Liver (tissue), 8 donors: ENCODE measurements at regions not wholly inside any gene's neighbourhood (a gene's known extent, or its start where the extent isn't known, plus 50 kb on each side); places are given as distances from the start of the nearest gene placed in this dataset.

ENCODE experiments used
- DNase-seq: peaks from one replicate; pipeline ENCODE4 v3.0.0-alpha.2; 2017; ENCODE audit warnings: low spot score
- H3K27ac ChIP-seq, 2 donors: one replicate each; pipeline ENCODE4 v1.7.0; 2013; ENCODE audit warnings: inconsistent platforms in 2 of 2, low read length in 2 of 2, control low read depth in 1 of 2, low read depth in 1 of 2, mild to moderate bottlenecking in 1 of 2
- H3K27me3 ChIP-seq, 4 donors: one replicate each; pipeline versions ENCODE4 v1.6.1 to v1.7.0; 2013; ENCODE audit warnings: low read length in 3 of 4, inconsistent platforms in 1 of 4, mild to moderate bottlenecking in 1 of 4, moderate library complexity in 1 of 4; ENCODE audit not compliant: control insufficient read depth in 4 of 4, insufficient read depth in 4 of 4
- H3K36me3 ChIP-seq, 4 donors: one replicate each; pipeline versions ENCODE4 v1.6.1 to v1.7.0; 2013; ENCODE audit warnings: low read length in 3 of 4, mild to moderate bottlenecking in 3 of 4, low read depth in 1 of 4, moderate library complexity in 1 of 4; ENCODE audit not compliant: control insufficient read depth in 4 of 4, insufficient read depth in 3 of 4
- H3K4me1 ChIP-seq, 4 donors: one replicate each; pipeline versions ENCODE4 v1.6.1 to v1.7.0; 2013; ENCODE audit warnings: low read length in 3 of 4, mild to moderate bottlenecking in 3 of 4, moderate library complexity in 1 of 4; ENCODE audit not compliant: control insufficient read depth in 4 of 4, insufficient read depth in 4 of 4
- H3K4me3 ChIP-seq, 3 donors: one replicate each; pipeline versions ENCODE4 v1.6.1 to v1.7.0; 2013; ENCODE audit warnings: low read length in 3 of 3, control low read depth in 1 of 3, low read depth in 1 of 3, mild to moderate bottlenecking in 1 of 3
- H3K9ac ChIP-seq, 2 donors: one replicate each; pipeline ENCODE4 v1.7.0; 2013; ENCODE audit warnings: low read length in 2 of 2, mild to moderate bottlenecking in 2 of 2, moderate library complexity in 2 of 2, control low read depth in 1 of 2, low read depth in 1 of 2
- H3K9me3 ChIP-seq, 4 donors: one replicate each; pipeline versions ENCODE4 v1.6.1 to v1.7.0; 2013; ENCODE audit warnings: low read length in 3 of 4; ENCODE audit not compliant: control insufficient read depth in 4 of 4
- EGR1 ChIP-seq, 2 donors: IDR thresholded peaks; 2 replicates each; pipeline ENCODE4 v1.6.1; 2016 to 2018; ENCODE audit warnings: antibody characterized with exemption in 2 of 2, low read depth in 2 of 2
- FOXA1 ChIP-seq: IDR thresholded peaks from 2 replicates; pipeline ENCODE4 v1.6.1; 2016; ENCODE audit warnings: antibody characterized with exemption
- FOXA2 ChIP-seq: IDR thresholded peaks from 2 replicates; pipeline ENCODE4 v1.6.1; 2016; ENCODE audit warnings: antibody characterized with exemption
- GABPA ChIP-seq, 2 donors: IDR thresholded peaks in 1 of 2; conservative IDR thresholded peaks in 1 of 2; 2 replicates each; pipeline ENCODE4 v1.6.1; 2016; ENCODE audit warnings: antibody characterized with exemption in 2 of 2, mild to moderate bottlenecking in 1 of 2, moderate library complexity in 1 of 2
- HNF4A ChIP-seq, 2 donors: conservative IDR thresholded peaks; 2 replicates each; pipeline ENCODE4 v1.6.1; 2016; ENCODE audit warnings: antibody characterized with exemption in 2 of 2, mild to moderate bottlenecking in 2 of 2
- MAX ChIP-seq: IDR thresholded peaks from 2 replicates; pipeline ENCODE4 v1.6.1; 2016; ENCODE audit warnings: antibody characterized with exemption
- NR2F2 ChIP-seq: IDR thresholded peaks from 2 replicates; pipeline ENCODE4 v1.6.1; 2016; ENCODE audit warnings: antibody characterized with exemption
- RAD21 ChIP-seq, 2 donors: IDR thresholded peaks; 2 replicates each; pipeline ENCODE4 v1.6.1; 2016; ENCODE audit warnings: antibody characterized with exemption in 2 of 2, mild to moderate bottlenecking in 2 of 2
- REST ChIP-seq: IDR thresholded peaks from 2 replicates; pipeline ENCODE4 v1.6.1; 2016; ENCODE audit warnings: antibody characterized with exemption, mild to moderate bottlenecking
- RXRA ChIP-seq, 2 donors: IDR thresholded peaks; 2 replicates each; pipeline ENCODE4 v1.6.1; 2017 to 2018; ENCODE audit warnings: antibody characterized with exemption in 2 of 2, mild to moderate bottlenecking in 1 of 2
- SP1 ChIP-seq: IDR thresholded peaks from 2 replicates; pipeline ENCODE4 v1.6.1; 2018; ENCODE audit warnings: antibody characterized with exemption, mild to moderate bottlenecking
- WGBS: extraction: QIAGEN DNeasy Blood & Tissue Kit; methylation state at CpG from one replicate; pipeline ENCODE4 v1.1.7; 2013; 5-methylcytosine and 5-hydroxymethylcytosine counted together
- TF ChIP-seq, protein P1 (sequence below): IDR thresholded peaks from 2 replicates; pipeline ENCODE4 v1.6.1; 2016; ENCODE audit warnings: antibody characterized with exemption
- TF ChIP-seq, protein P2 (sequence below): IDR thresholded peaks from 2 replicates; pipeline ENCODE4 v1.6.1; 2016; ENCODE audit warnings: antibody characterized with exemption
- TF ChIP-seq, protein P3 (sequence below): fragments of 150-350 bp; IDR thresholded peaks from 2 replicates; pipeline ENCODE4 v1.5.1; 2017; ENCODE audit warnings: improper control_type of control experiment, low read depth, low read length; ENCODE audit not compliant: missing input control
- donor health status: healthy.
- donor health status: healthy.
- donor health status: healthy.
- donor health status: healthy.
- donor health status: healthy.

GRCh38 chr7:142463401-142463850 is 205.6 kb upstream of the PRSS58 start:
- no peak for DNase-seq
- 58% methylated on average over 6 of the region's 6 CpGs for WGBS
- Histone ChIP-seq H3K9ac (no peak overlapping the region), H3K36me3 (no peaks in the 10 kb centered on the region), H3K27me3 (no peaks in the 10 kb centered on the region), H3K9me3 (no peaks in the 10 kb centered on the region), H3K4me1 (no peaks in the 10 kb centered on the region), H3K27ac (no peak overlapping the region), H3K4me3 (no peak overlapping the region)
- no peak for TF ChIP-seq SP1
- TF ChIP-seq, protein P1, sequence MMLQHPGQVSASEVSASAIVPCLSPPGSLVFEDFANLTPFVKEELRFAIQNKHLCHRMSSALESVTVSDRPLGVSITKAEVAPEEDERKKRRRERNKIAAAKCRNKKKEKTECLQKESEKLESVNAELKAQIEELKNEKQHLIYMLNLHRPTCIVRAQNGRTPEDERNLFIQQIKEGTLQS, result no peak

- H3K9ac ChIP-seq, result no peak overlapping the region
- TF ChIP-seq RXRA (IDR thresholded peaks at IDR 0.05) (no peak), GABPA (IDR thresholded peaks at IDR 0.05 in 1 of 2, conservative IDR thresholded peaks at IDR 0.05 in 1 of 2) (no peak), NR2F2 (no peak), FOXA1 (no peak), MAX (no peak), FOXA2 (no peak), RAD21 (IDR thresholded peaks at IDR 0.05) (no peak), HNF4A (conservative IDR thresholded peaks at IDR 0.05) (no peak), SP1 (no peak), EGR1 (IDR thresholded peaks at IDR 0.05; ENCODE audit: low read depth in 2 of 2) (no peak), REST (no peak)
- TF ChIP-seq, protein P2, sequence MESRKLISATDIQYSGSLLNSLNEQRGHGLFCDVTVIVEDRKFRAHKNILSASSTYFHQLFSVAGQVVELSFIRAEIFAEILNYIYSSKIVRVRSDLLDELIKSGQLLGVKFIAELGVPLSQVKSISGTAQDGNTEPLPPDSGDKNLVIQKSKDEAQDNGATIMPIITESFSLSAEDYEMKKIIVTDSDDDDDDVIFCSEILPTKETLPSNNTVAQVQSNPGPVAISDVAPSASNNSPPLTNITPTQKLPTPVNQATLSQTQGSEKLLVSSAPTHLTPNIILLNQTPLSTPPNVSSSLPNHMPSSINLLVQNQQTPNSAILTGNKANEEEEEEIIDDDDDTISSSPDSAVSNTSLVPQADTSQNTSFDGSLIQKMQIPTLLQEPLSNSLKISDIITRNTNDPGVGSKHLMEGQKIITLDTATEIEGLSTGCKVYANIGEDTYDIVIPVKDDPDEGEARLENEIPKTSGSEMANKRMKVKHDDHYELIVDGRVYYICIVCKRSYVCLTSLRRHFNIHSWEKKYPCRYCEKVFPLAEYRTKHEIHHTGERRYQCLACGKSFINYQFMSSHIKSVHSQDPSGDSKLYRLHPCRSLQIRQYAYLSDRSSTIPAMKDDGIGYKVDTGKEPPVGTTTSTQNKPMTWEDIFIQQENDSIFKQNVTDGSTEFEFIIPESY, result no peak
- TF ChIP-seq, protein P3, sequence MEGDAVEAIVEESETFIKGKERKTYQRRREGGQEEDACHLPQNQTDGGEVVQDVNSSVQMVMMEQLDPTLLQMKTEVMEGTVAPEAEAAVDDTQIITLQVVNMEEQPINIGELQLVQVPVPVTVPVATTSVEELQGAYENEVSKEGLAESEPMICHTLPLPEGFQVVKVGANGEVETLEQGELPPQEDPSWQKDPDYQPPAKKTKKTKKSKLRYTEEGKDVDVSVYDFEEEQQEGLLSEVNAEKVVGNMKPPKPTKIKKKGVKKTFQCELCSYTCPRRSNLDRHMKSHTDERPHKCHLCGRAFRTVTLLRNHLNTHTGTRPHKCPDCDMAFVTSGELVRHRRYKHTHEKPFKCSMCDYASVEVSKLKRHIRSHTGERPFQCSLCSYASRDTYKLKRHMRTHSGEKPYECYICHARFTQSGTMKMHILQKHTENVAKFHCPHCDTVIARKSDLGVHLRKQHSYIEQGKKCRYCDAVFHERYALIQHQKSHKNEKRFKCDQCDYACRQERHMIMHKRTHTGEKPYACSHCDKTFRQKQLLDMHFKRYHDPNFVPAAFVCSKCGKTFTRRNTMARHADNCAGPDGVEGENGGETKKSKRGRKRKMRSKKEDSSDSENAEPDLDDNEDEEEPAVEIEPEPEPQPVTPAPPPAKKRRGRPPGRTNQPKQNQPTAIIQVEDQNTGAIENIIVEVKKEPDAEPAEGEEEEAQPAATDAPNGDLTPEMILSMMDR, result no peak
- no peak for DNase-seq
- no peak overlapping the region for H3K4me3 ChIP-seq
- H3K36me3 ChIP-seq, result no peaks in the 10 kb centered on the region
- no peaks in the 10 kb centered on the region for H3K9me3 ChIP-seq
- H3K27me3 ChIP-seq, result peaks cover 0 to 3% (median 0%) of the 10 kb centered on the region in 4 donors
- 71% methylated on average over 2 of the region's 2 CpGs for WGBS
- H3K27ac ChIP-seq, result no peak overlapping the region
- H3K4me1 ChIP-seq, result no peaks in the 10 kb centered on the region
These were observed 203.6 kb upstream of the PRSS58 start for GRCh38 chr7:142461437-142461836.
